ENCODE measurements at regions not wholly inside any gene's neighbourhood (a gene's known extent, or its start where the extent isn't known, plus 50 kb on each side); places are given as distances from the start of the nearest gene placed in this dataset.

GRCh38 chr9:89988458-89988857 is 383.6 kb downstream of the GADD45G start:
- TF ChIP-seq POLR2AphosphoS5 (IDR thresholded peaks at IDR 0.05; ENCODE audit: borderline replicate concordance, low read depth, low read length) (no peak), EZH2 (IDR thresholded peaks at IDR 0.05) (no peak), FOXP2 (optimal IDR thresholded peaks at IDR 0.05; ENCODE audit: control extremely low read depth, extremely low read length, insufficient read depth) (no peak)
